OCI-LY3 (cell line): ENCODE measurements at regions not wholly inside any gene's neighbourhood (a gene's known extent, or its start where the extent isn't known, plus 50 kb on each side); places are given as distances from the start of the nearest gene placed in this dataset.
A peak's percentile ranks its signal among the peaks of the same experiment; 100 is the strongest.

Source experiments
- H2AFZ ChIP-seq: fragments of 200-600, 300-600 bp; shearing (Covaris generic); 2 replicates; pipeline ENCODE4 v1.6.0; 2014; ENCODE audit warnings: antibody characterized with exemption, low read depth, low read length
- H3K27ac ChIP-seq: fragments of 200-600, 300-600 bp; sonication (generic); 2 replicates; pipeline ENCODE4 v1.5.1; 2014; ENCODE audit warnings: mild to moderate bottlenecking, low read length, moderate library complexity, mixed read lengths
- H3K27me3 ChIP-seq: fragments of 200-600, 300-600 bp; sonication (generic); 2 replicates; pipeline ENCODE4 v1.6.1; 2014; ENCODE audit warnings: low read depth, low read length, mixed read lengths
- H3K36me3 ChIP-seq: fragments of 200-600, 300-600 bp; sonication (generic); replicated peaks from 2 replicates; pipeline ENCODE3; 2014; ENCODE audit warnings: low read depth, low read length, mixed read lengths
- H3K4me1 ChIP-seq: fragments of 300-600, 200-600 bp; sonication (generic); 2 replicates; pipeline ENCODE4 v1.6.1; 2014; ENCODE audit warnings: low read length, mixed read lengths
- H3K4me2 ChIP-seq: fragments of 200-600, 300-600 bp; sonication (generic); 2 replicates; pipeline ENCODE4 v1.6.1; 2014; ENCODE audit warnings: low read length, mixed read lengths
- H3K4me3 ChIP-seq: fragments of 300-600, 200-600 bp; sonication (generic); 2 replicates; pipeline ENCODE4 v1.5.1; 2014; ENCODE audit warnings: antibody characterized with exemption, mild to moderate bottlenecking, low read length, moderate library complexity
- H3K79me2 ChIP-seq: fragments of 300-600, 200-600 bp; shearing (Covaris generic); 2 replicates; pipeline ENCODE4 v1.6.1; 2014; ENCODE audit warnings: mild to moderate bottlenecking, low read length, mixed read lengths
- H3K9ac ChIP-seq: fragments of 300-600, 200-600 bp; shearing (Covaris generic); 2 replicates; pipeline ENCODE4 v1.6.0; 2014; ENCODE audit warnings: mild to moderate bottlenecking, low read length, moderate library complexity
- H3K9me3 ChIP-seq: fragments of 200-600, 300-600 bp; shearing (Covaris generic); 2 replicates; pipeline ENCODE4 v1.6.1; 2014; ENCODE audit warnings: low read length, mixed read lengths; ENCODE audit not compliant: insufficient read depth
- H4K20me1 ChIP-seq: fragments of 200-600, 300-600 bp; sonication (generic); 2 replicates; pipeline ENCODE4 v1.6.1; 2016; ENCODE audit warnings: low read length, mixed read lengths; ENCODE audit not compliant: insufficient read depth
- CTCF ChIP-seq: fragments of 200-600, 300-600 bp; sonication (generic); IDR thresholded peaks from 2 replicates; pipeline ENCODE4 v1.5.1; 2014; ENCODE audit warnings: antibody characterized with exemption, low read length, low read depth
- EZH2phosphoT487 ChIP-seq: fragments of 200-600 bp; shearing (Covaris generic); IDR thresholded peaks from 2 replicates; pipeline ENCODE4 v1.6.1; 2018; ENCODE audit warnings: antibody characterized with exemption, mixed run types, low read depth

GRCh38 chr2:18180031-18180610 lies 301.7 kb downstream of the KCNS3 start:
- no peak overlapping the region for H3K27ac ChIP-seq
- H3K4me1 ChIP-seq: no peaks in the 10 kb centered on the region
- no peak overlapping the region for H2AFZ ChIP-seq
- H4K20me1 ChIP-seq: no peaks in the 10 kb centered on the region
- no peak overlapping the region for H3K4me2 ChIP-seq
- peaks cover 18% of the 10 kb centered on the region for H3K27me3 ChIP-seq
- no peak overlapping the region for H3K4me3 ChIP-seq
- TF ChIP-seq EZH2phosphoT487 (no peak), CTCF (no peak)
- no peaks in the 10 kb centered on the region for H3K79me2 ChIP-seq
- H3K36me3 ChIP-seq: no peaks in the 10 kb centered on the region
- H3K9ac ChIP-seq: no peak overlapping the region
- no peaks in the 10 kb centered on the region for H3K9me3 ChIP-seq

- Histone ChIP-seq H3K27ac (no peak overlapping the region), H3K9me3 (no peaks in the 10 kb centered on the region), H3K4me2 (no peak overlapping the region), H3K36me3 (no peaks in the 10 kb centered on the region), H3K4me3 (no peak overlapping the region), H4K20me1 (no peaks in the 10 kb centered on the region), H3K4me1 (no peaks in the 10 kb centered on the region), H3K79me2 (no peaks in the 10 kb centered on the region), H2AFZ (no peak overlapping the region), H3K9ac (no peak overlapping the region), H3K27me3 (peaks cover 18% of the 10 kb centered on the region)
- TF ChIP-seq CTCF: peak; percentile 87
- no peak for TF ChIP-seq EZH2phosphoT487
Observed at GRCh38 chr2:18178736-18179349, 300.4 kb downstream of the KCNS3 start.

- TF ChIP-seq EZH2phosphoT487: no peak
- TF ChIP-seq CTCF: no peak
Observed at GRCh38 chr2:18176679-18177215, 298.3 kb downstream of the KCNS3 start.

GRCh38 chr2:18172607-18173006 lies 294.1 kb downstream of the KCNS3 start:
- H3K9me3 ChIP-seq: no peaks in the 10 kb centered on the region
- H3K4me3 ChIP-seq: no peak overlapping the region
- H4K20me1 ChIP-seq: no peaks in the 10 kb centered on the region
- H2AFZ ChIP-seq: no peak overlapping the region
- TF ChIP-seq EZH2phosphoT487 (no peak), CTCF (peak; percentile 16; the same call in 1 of the 2 replicates)
- H3K27ac ChIP-seq: no peak overlapping the region
- H3K4me1 ChIP-seq: no peaks in the 10 kb centered on the region
- no peaks in the 10 kb centered on the region for H3K79me2 ChIP-seq
- no peak overlapping the region for H3K4me2 ChIP-seq
- no peaks in the 10 kb centered on the region for H3K36me3 ChIP-seq
- no peaks in the 10 kb centered on the region for H3K27me3 ChIP-seq
- H3K9ac ChIP-seq: no peak overlapping the region

More at GRCh38 chr2:18176679-18177215, 298.3 kb downstream of the KCNS3 start:
- H3K79me2 ChIP-seq: no peaks in the 10 kb centered on the region
- no peak overlapping the region for H3K27ac ChIP-seq
- H3K4me3 ChIP-seq: no peak overlapping the region
- no peaks in the 10 kb centered on the region for H3K9me3 ChIP-seq
- no peak overlapping the region for H3K9ac ChIP-seq
- H3K27me3 ChIP-seq: peaks cover 18% of the 10 kb centered on the region
- no peak overlapping the region for H2AFZ ChIP-seq
- H3K4me1 ChIP-seq: no peaks in the 10 kb centered on the region
- H4K20me1 ChIP-seq: no peaks in the 10 kb centered on the region
- H3K36me3 ChIP-seq: no peaks in the 10 kb centered on the region
- no peak overlapping the region for H3K4me2 ChIP-seq
